GM21528 (cell line): ENCODE measurements at regions not wholly inside any gene's neighbourhood (a gene's known extent, or its start where the extent isn't known, plus 50 kb on each side); places are given as distances from the start of the nearest gene placed in this dataset.
"Not testable (repeated sequence)": the region's sequence is repeated elsewhere in the genome, so short reads cannot be mapped to it uniquely, and the experiment has no call there.

Experiments used
- ATAC-seq: cut with Tn5 transposase; IDR thresholded peaks from one replicate; pipeline ENCODE4 v1.9.1; 2021; ENCODE audit warnings: mild to moderate bottlenecking, moderate library complexity; ENCODE audit not compliant: unreplicated experiment, low FRiP score

GRCh38 chr1:83306811-83307210, 692.1 kb downstream of the TTLL7 start:
- ATAC-seq, result not testable (repeated sequence)

GRCh38 chr1:83295594-83295993, 703.3 kb downstream of the TTLL7 start:
- not testable (repeated sequence) for ATAC-seq

GRCh38 chr1:83287391-83287790, 711.5 kb downstream of the TTLL7 start:
- ATAC-seq, result not testable (repeated sequence)

DNA sequence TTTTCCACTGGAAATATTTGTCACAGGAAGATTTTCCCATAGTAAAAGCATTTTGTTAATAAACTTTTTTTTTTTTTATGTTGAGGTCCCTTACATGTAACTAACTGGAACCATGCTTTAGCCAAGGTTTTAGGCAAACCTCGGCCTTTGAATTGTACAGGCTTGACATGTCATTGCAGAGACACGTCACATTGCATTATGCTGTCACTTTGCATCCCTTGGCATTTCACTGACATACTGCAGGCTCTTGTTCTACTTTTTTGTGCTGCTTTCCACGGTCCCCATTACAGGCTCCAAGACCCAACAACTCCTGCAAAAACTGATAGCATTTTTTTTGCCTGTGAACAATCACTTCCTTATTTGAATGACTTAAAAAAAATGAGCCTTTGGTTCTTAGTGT, 724.3 kb downstream of the TTLL7 start:
- not testable (repeated sequence) for ATAC-seq

GRCh38 chr1:83272484-83272883, 726.4 kb downstream of the TTLL7 start:
- ATAC-seq, result not testable (repeated sequence)

DNA sequence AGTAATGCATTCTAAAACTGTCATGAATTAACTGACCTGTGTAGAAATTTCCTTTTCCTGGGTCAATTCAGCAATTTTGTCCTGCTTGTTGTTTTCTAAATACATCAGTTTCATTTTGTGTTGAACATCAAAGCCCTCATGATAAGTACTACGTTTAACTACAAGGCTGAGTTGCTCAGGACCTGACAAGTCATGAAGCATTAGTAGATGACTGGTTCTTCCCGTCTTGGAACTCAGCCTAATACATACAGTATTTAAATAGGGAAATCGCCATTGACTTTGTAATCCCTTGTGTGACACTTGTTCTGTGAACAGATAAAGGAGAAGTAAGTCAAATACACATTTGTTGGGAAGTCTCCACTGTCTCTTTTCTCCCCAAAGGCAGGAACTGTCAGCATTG, 727.1 kb downstream of the TTLL7 start:
- not testable (repeated sequence) for ATAC-seq

DNA sequence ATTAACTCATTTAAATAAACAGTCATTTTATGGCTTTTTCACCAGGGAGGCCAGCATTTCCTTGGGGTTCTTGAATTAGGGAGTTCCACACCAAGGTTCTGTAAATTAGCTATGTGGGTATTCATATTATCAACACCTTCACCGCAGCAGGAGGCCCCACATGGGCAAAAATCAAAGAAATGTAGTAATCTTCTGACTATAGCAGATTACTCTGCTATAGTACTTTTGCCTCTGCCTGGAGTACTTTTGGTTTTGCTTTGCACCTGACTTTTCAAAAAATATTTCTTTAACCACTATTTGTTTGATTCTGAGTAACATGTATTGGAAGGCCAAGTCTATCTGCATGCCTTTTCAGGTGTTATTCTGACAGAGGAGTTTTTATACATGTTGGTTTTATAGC, 728.1 kb downstream of the TTLL7 start:
- not testable (repeated sequence) for ATAC-seq

DNA sequence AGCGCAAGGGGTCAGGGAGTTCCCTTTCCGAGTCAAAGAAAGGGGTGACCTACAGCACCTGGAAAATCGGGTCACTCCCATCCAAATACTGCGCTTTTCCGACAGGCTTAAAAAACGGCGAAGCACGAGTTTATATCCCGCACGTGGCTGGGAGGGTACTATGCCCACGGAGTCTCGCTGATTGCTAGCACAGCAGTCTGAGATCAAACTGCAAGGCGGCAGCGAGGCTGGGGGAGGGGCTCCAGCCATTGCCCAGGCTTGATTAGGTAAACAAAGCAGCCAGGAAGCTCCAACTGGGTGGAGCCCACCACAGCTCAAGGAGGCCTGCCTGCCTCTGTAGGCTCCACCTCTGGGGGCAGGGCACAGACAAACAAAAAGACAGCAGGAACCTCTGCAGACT, 735.1 kb downstream of the TTLL7 start:
- not testable (repeated sequence) for ATAC-seq

GRCh38 chr1:83251687-83252086, 747.2 kb downstream of the TTLL7 start:
- ATAC-seq, result not testable (repeated sequence)

DNA sequence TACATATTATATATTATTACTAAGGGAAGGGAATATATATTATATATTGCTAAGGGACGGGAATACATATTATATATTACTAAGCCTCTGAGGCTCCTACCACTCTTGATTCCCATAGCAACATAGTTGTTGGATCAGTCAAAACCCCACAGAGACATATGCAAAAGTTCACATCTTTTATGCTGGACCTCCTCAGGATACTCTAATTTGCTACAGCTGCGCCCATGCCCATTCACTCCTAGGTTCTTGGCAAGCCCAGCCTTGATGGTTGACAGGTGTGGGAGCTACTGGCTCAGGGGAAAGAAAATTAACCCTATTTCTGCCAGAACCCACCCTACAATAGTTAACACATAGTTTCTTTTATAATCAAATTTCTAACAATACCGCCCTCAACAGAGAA, 752.2 kb downstream of the TTLL7 start:
- ATAC-seq, result not testable (repeated sequence)

DNA sequence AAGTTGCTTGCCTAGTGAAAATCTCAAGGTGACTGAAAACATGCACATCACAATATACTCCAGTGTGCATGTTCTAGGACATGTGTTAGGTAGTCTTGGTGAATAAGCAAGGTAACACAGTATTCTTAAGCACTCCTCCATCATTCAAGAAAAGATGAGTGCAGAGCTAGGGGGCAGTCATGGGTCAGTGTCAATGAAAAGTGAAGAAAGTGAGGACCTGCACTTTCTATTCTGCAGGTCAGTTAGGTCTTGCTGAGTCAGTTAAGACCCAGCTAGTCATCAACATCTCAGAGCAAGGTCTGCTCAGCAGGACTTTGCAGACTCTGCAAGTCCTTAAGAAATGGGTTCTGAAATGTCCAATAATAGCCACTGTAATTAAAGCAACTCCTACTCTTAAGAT, 754.1 kb downstream of the TTLL7 start:
- not testable (repeated sequence) for ATAC-seq

GRCh38 chr1:83239568-83239967, 759.4 kb downstream of the TTLL7 start:
- ATAC-seq, result not testable (repeated sequence)

GRCh38 chr1:83238654-83239053, 760.3 kb downstream of the TTLL7 start:
- not testable (repeated sequence) for ATAC-seq

GRCh38 chr1:83219788-83220187, 779.1 kb downstream of the TTLL7 start:
- ATAC-seq, result not testable (repeated sequence)

DNA sequence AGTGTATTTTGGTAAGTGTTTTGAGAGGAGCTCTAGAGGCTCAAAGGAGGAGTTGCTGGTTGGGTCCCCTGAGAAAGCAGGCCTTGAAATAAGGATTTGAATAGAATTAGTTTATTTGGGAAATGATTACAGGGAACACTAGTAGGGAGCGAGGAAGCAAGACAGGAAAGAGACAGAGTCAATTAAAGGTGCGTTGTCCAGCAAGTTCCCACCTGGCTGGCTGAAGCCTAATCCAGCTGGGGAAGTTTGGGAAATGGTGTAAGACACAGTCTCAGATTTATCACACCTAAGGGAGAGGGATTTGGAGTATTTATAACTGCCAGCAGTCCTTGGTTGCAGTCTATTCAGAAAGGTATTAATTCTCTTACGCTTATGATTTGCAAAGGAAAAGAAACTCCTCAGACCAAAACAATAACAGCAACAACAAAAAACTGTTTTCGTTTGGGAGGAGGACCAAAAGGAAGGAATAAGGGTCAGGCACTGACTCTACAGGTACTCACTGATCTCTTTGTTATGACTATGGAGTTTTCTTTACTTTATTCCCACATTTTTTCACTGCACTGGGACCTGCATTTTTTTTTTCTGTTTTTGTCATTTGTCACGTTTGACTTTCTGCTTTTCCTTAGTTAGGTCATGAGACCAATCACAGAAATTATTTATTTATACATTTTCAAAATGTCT, 780.8 kb downstream of the TTLL7 start:
- not testable (repeated sequence) for ATAC-seq

- ATAC-seq, result not testable (repeated sequence)
These were observed 784.6 kb downstream of the TTLL7 start for GRCh38 chr1:83214317-83214716.

DNA sequence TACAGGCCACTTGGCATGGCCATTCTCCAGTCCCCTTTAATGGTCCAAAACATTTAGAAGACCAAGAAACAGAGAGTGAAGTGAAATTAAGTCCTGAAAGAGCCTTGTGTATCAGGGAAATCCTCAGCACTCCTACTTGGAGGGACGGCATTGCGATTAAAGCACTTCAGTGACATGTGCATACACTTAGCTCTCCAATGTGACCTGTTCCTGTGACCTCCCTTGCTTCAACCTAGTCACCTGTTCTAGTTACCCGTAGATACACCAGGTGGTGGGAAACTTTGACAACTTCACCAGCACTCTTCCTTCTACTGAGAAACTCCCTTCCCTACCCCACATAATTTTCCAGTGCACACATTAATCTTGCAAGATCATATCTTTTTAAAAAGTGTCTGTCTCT, 785.3 kb downstream of the TTLL7 start:
- ATAC-seq, result not testable (repeated sequence)

- ATAC-seq, result not testable (repeated sequence)
These were observed 786.9 kb downstream of the TTLL7 start for GRCh38 chr1:83212033-83212432.

- ATAC-seq, result not testable (repeated sequence)
These were observed 790.4 kb downstream of the TTLL7 start for GRCh38 chr1:83208540-83208939.

GRCh38 chr1:83194610-83195009, 804.3 kb downstream of the TTLL7 start:
- ATAC-seq, result not testable (repeated sequence)

- ATAC-seq, result not testable (repeated sequence)
These were observed 816.8 kb downstream of the TTLL7 start for GRCh38 chr1:83182033-83182728.

DNA sequence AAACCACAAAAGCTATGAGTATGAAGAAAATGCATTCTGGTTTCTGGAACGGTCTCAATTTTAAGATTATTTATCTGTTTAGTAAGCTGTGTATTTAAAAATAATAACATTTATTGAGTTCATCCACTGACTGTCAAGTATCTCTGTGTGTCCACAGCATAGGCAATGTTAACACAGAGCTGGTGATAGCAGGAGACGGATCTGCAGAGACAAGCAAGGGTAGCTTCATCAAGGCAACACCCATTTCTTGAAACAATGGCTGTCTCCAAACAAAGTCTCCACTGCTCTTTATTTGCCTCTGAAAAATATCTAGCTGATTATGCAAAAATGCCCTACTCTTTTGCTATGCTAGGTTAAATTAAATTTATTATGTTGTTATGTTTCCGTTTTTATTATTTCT, 818.3 kb downstream of the TTLL7 start:
- not testable (repeated sequence) for ATAC-seq
